NCI-H187 treated with DMSO at 0.1 percent for 48 hours (cell line): ENCODE measurements at regions not wholly inside any gene's neighbourhood (a gene's known extent, or its start where the extent isn't known, plus 50 kb on each side); places are given as distances from the start of the nearest gene placed in this dataset.
A peak's percentile ranks its signal among the peaks of the same experiment; 100 is the strongest.

ENCODE experiments used
- DNase-seq: peaks from one replicate; lab custom pipeline; 2025; lab: John Stamatoyannopoulos, UW

- DNase-seq: no peak
Observed at GRCh38 chr12:107978201-107978600, 150.9 kb upstream of the WSCD2 start.

- no peak for DNase-seq
Observed at GRCh38 chr12:107978641-107979040, 150.4 kb upstream of the WSCD2 start.

GRCh38 chr12:107983756-107984472, 145.2 kb upstream of the WSCD2 start:
- no peak for DNase-seq

GRCh38 chr12:107984973-107985372, 144.1 kb upstream of the WSCD2 start:
- DNase-seq: no peak

- DNase-seq: no peak
Observed at GRCh38 chr12:107986183-107986582, 142.9 kb upstream of the WSCD2 start.

GRCh38 chr12:107990325-107990724, 138.8 kb upstream of the WSCD2 start:
- DNase-seq: no peak

- DNase-seq: no peak
Observed at GRCh38 chr12:107992029-107992428, 137.1 kb upstream of the WSCD2 start.

- DNase-seq: peak; percentile 26
Observed at GRCh38 chr12:107992870-107993451, 136.1 kb upstream of the WSCD2 start.

GRCh38 chr12:107998863-107999262, 130.2 kb upstream of the WSCD2 start:
- no peak for DNase-seq

- peak; percentile 86 for DNase-seq
Observed at GRCh38 chr12:108000111-108000510, 129.0 kb upstream of the WSCD2 start.

- peak; percentile 29 for DNase-seq
Observed at GRCh38 chr12:108004319-108004718, 124.8 kb upstream of the WSCD2 start.

- no peak for DNase-seq
Observed at GRCh38 chr12:108008163-108008905, 120.8 kb upstream of the WSCD2 start.

GRCh38 chr12:108009442-108010070, 119.5 kb upstream of the WSCD2 start:
- no peak for DNase-seq

- no peak for DNase-seq
Observed at GRCh38 chr12:108016022-108016564, 113.0 kb upstream of the WSCD2 start.

GRCh38 chr12:108017472-108018057, 111.5 kb upstream of the WSCD2 start:
- DNase-seq: no peak

- DNase-seq: no peak
Observed at GRCh38 chr12:108019862-108020261, 109.2 kb upstream of the WSCD2 start.

- DNase-seq: no peak
Observed at GRCh38 chr12:108021141-108021540, 107.9 kb upstream of the WSCD2 start.

- no peak for DNase-seq
Observed at GRCh38 chr12:108021949-108022522, 107.1 kb upstream of the WSCD2 start.

GRCh38 chr12:108029051-108029835, 99.8 kb upstream of the WSCD2 start:
- no peak for DNase-seq

GRCh38 chr12:108033090-108033489, 96.0 kb upstream of the WSCD2 start:
- no peak for DNase-seq

GRCh38 chr12:108035372-108035771, 93.7 kb upstream of the WSCD2 start:
- no peak for DNase-seq
